ENCODE measurements at regions not wholly inside any gene's neighbourhood (a gene's known extent, or its start where the extent isn't known, plus 50 kb on each side); places are given as distances from the start of the nearest gene placed in this dataset.

DNA sequence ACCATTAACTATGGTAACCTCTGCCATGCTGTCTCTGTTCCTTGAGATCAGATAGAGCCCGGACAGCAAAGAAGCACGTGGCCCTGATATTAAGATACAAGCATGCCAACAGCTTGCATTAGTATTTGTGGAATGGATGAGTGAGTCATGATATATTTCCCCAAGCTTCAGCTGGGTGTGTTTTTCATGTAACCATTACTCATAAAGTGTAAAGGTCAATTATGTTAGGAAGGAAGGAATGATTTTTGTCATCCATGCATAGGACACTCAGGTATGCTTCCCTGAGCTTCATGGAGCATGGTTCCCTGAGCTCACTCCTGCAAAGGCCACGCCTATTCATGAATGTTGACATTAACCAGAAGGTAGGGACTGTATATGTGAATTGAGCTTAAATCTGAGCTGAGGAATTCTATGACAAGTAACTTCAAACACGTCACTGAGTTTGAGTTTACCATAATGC, 74.6 kb downstream of the ARL4C start:
- TF ChIP-seq POLR2A (IDR thresholded peaks at IDR 0.05): no peak
- TF ChIP-seq, protein P1, sequence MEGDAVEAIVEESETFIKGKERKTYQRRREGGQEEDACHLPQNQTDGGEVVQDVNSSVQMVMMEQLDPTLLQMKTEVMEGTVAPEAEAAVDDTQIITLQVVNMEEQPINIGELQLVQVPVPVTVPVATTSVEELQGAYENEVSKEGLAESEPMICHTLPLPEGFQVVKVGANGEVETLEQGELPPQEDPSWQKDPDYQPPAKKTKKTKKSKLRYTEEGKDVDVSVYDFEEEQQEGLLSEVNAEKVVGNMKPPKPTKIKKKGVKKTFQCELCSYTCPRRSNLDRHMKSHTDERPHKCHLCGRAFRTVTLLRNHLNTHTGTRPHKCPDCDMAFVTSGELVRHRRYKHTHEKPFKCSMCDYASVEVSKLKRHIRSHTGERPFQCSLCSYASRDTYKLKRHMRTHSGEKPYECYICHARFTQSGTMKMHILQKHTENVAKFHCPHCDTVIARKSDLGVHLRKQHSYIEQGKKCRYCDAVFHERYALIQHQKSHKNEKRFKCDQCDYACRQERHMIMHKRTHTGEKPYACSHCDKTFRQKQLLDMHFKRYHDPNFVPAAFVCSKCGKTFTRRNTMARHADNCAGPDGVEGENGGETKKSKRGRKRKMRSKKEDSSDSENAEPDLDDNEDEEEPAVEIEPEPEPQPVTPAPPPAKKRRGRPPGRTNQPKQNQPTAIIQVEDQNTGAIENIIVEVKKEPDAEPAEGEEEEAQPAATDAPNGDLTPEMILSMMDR (IDR thresholded peaks at IDR 0.05): no peak
